GM23248 (cell line): ENCODE measurements at regions not wholly inside any gene's neighbourhood (a gene's known extent, or its start where the extent isn't known, plus 50 kb on each side); places are given as distances from the start of the nearest gene placed in this dataset.

ENCODE experiments used
- EZH2 ChIP-seq: fragments of 200-600 bp; sonication (generic); IDR thresholded peaks from 2 replicates; pipeline ENCODE4 v1.6.1; 2018; ENCODE audit warnings: antibody characterized with exemption, mild to moderate bottlenecking; ENCODE audit not compliant: insufficient read depth, poor library complexity, severe bottlenecking
- EZH2phosphoT487 ChIP-seq: fragments of 200-600 bp; sonication (generic); IDR thresholded peaks from 2 replicates; pipeline ENCODE4 v1.6.1; 2018; ENCODE audit warnings: antibody characterized with exemption, moderate library complexity, mild to moderate bottlenecking, low read depth; ENCODE audit not compliant: insufficient read depth

DNA sequence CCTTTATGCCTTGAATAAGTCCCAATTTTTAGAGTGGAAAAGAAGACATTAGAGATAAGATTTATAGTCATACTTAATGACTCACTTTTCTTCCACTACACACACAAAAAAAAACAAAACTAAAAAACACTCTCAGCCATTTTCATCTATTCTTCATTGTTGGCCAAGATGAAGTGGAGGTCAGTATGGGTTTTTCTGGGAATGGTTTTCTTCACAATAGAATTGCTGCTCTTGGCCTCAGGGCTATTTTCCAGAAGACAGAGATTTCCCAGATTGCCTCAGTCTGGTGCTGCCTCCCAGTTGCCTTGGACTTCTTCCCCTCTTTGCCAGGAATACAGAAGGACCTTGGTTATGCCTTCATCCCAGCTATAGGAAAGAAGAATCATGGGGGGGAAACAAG, 463.7 kb downstream of the TMEM232 start:
- no peak for TF ChIP-seq EZH2
- TF ChIP-seq EZH2phosphoT487 = no peak
